LNCaP clone FGC (cell line): ENCODE measurements at regions not wholly inside any gene's neighbourhood (a gene's known extent, or its start where the extent isn't known, plus 50 kb on each side); places are given as distances from the start of the nearest gene placed in this dataset.

Source experiments
- DNase-seq: peaks from one replicate; pipeline ENCODE4 v3.0.0-alpha.2; 2011; ENCODE audit warnings: low read depth
- H3K4me3 ChIP-seq: 2 replicates; pipeline ENCODE4 v1.5.1; 2011; ENCODE audit warnings: mild to moderate bottlenecking, low read depth, low read length, control low read depth
- CTCF ChIP-seq: IDR thresholded peaks from 2 replicates; pipeline ENCODE4 v1.5.1; 2012; ENCODE audit warnings: mild to moderate bottlenecking; ENCODE audit not compliant: control insufficient read depth, insufficient read depth; ENCODE audit errors: extremely low read depth

- no peak for DNase-seq
- TF ChIP-seq CTCF = no peak
- H3K4me3 ChIP-seq = no peak overlapping the region
Measured at GRCh38 chr16:85521552-85522307, 91.4 kb upstream of the GSE1 start.

GRCh38 chr16:85522308-85522841 is 90.7 kb upstream of the GSE1 start:
- no peak for DNase-seq
- H3K4me3 ChIP-seq = no peak overlapping the region
- no peak for TF ChIP-seq CTCF

- no peak overlapping the region for H3K4me3 ChIP-seq
- peak; percentile 83 for DNase-seq
Measured at GRCh38 chr16:85522842-85523601, 90.1 kb upstream of the GSE1 start.

GRCh38 chr16:85523602-85524364 is 89.3 kb upstream of the GSE1 start:
- DNase-seq = peak; percentile 85
- no peak overlapping the region for H3K4me3 ChIP-seq
- no peak for TF ChIP-seq CTCF

More at GRCh38 chr16:85522842-85523601, 90.1 kb upstream of the GSE1 start:
- TF ChIP-seq CTCF = no peak

GRCh38 chr16:85524365-85524629 is 88.8 kb upstream of the GSE1 start:
- no peak overlapping the region for H3K4me3 ChIP-seq
- TF ChIP-seq CTCF = no peak
- no peak for DNase-seq

GRCh38 chr16:85524630-85525419 is 88.3 kb upstream of the GSE1 start:
- peak; percentile 64 for DNase-seq
- no peak for TF ChIP-seq CTCF

More at GRCh38 chr16:85524630-85525419, 88.3 kb upstream of the GSE1 start:
- no peak overlapping the region for H3K4me3 ChIP-seq
